HCT116 (cell line): ENCODE measurements at regions not wholly inside any gene's neighbourhood (a gene's known extent, or its start where the extent isn't known, plus 50 kb on each side); places are given as distances from the start of the nearest gene placed in this dataset.

Experiments
- ATAC-seq: fragments of 200-7000 bp; cut with Tn5 transposase; 2 replicates; pipeline ENCODE4 v1.9.1; 2020; ENCODE audit warnings: mild to moderate bottlenecking, moderate library complexity
- BruUV-seq: library from RNA; stranded (reverse); fragments of 400-500 nt; replicated peaks from 2 replicates; lab custom pipeline; 2021; lab: Mats Ljungman, UMichigan
- CTCF ChIA-PET: fragments of 300-600 bp; sonication (Branson Sonifier 250); formaldehyde crosslinking; loops from one replicate; lab custom pipeline; 2021; ENCODE audit warnings: antibody characterized with exemption; lab: Charles Lee
- POLR2A ChIA-PET: fragments of 300-600, 350-600 bp; sonication (Branson Sonifier 250); formaldehyde crosslinking; loops from one replicate; lab custom pipeline; 2021; ENCODE audit warnings: antibody characterized with exemption; lab: Charles Lee
- RAD21 ChIA-PET, 2 experiments: fragments of 300-600 bp; sonication (Branson Sonifier 250); formaldehyde crosslinking; loops; one replicate each; lab custom pipeline; 2023; ENCODE audit warnings: low total read pairs in 2 of 2; ENCODE audit not compliant: uncharacterized antibody in 2 of 2, unreplicated experiment in 2 of 2, low non-redundant PET in 1 of 2; lab: Charles Lee
- DNase-seq: peaks from one replicate; pipeline ENCODE4 v3.0.0-alpha.2; 2010; ENCODE audit warnings: low read depth, low spot score
- H2AFZ ChIP-seq: fragments of 200-600 bp; shearing (Covaris generic), sonication (generic); 2 replicates; pipeline ENCODE4 v1.6.1; 2017; ENCODE audit warnings: low read depth, mixed run types, mixed read lengths, antibody characterized with exemption, low read length; ENCODE audit not compliant: poor library complexity, severe bottlenecking
- H3K27ac ChIP-seq: 2 replicates; pipeline ENCODE4 v1.5.1; 2012; ENCODE audit warnings: low read depth, low read length
- H3K27me3 ChIP-seq: fragments of 200-600 bp; sonication (generic); 2 replicates; pipeline ENCODE4 v1.6.1; 2016; ENCODE audit warnings: mixed run types, low read length, mixed read lengths; ENCODE audit not compliant: insufficient read depth
- H3K36me3 ChIP-seq, 2 experiments: fragments of 200-500 bp in 1 of 2; fragments of 200-600 bp in 1 of 2; sonication (Bioruptor generic) in 1 of 2; sonication (generic) in 1 of 2; 2 replicates each; pipeline versions ENCODE4 v1.5.1 to v1.6.1; 2014 to 2016; ENCODE audit warnings: low read length in 2 of 2, inconsistent platforms in 1 of 2, mixed read lengths in 1 of 2, mixed run types in 1 of 2; ENCODE audit not compliant: insufficient read depth in 2 of 2, control insufficient read depth in 1 of 2
- H3K4me1 ChIP-seq, 2 experiments: fragments of 200-600 bp in 1 of 2; sonication (generic) in 1 of 2; 2 replicates each; pipeline versions ENCODE4 v1.5.1 to v1.6.1; 2012 to 2017; ENCODE audit warnings: low read length in 2 of 2, inconsistent platforms in 1 of 2, mild to moderate bottlenecking in 1 of 2, mixed read lengths in 1 of 2, mixed run types in 1 of 2, moderate library complexity in 1 of 2; ENCODE audit not compliant: insufficient read depth in 2 of 2, control insufficient read depth in 1 of 2
- H3K4me2 ChIP-seq: fragments of 200-600 bp; sonication (generic); 2 replicates; pipeline ENCODE4 v1.6.1; 2017; ENCODE audit warnings: mixed run types, low read length, mixed read lengths
- H3K4me3 ChIP-seq, 2 experiments: fragments of 200-600 bp in 1 of 2; sonication (generic) in 1 of 2; replicated peaks in 1 of 2; 2 replicates each; pipeline ENCODE4 v1.5.1; 2011 to 2016; ENCODE audit warnings: low read length in 2 of 2, control low read depth in 1 of 2, low read depth in 1 of 2, mild to moderate bottlenecking in 1 of 2, mixed read lengths in 1 of 2, mixed run types in 1 of 2
- H3K79me2 ChIP-seq: fragments of 200-600 bp; sonication (generic); 2 replicates; pipeline ENCODE4 v1.6.1; 2017; ENCODE audit warnings: mild to moderate bottlenecking, mixed run types, low read length, moderate library complexity, mixed read lengths; ENCODE audit not compliant: insufficient read depth
- H3K9ac ChIP-seq: fragments of 200-600 bp; sonication (generic); 2 replicates; pipeline ENCODE4 v1.6.1; 2016; ENCODE audit warnings: low read length, mixed read lengths
- H3K9me2 ChIP-seq: fragments of 200-600 bp; sonication (generic), shearing (Covaris generic); 2 replicates; pipeline ENCODE4 v1.6.1; 2017; ENCODE audit warnings: mixed run types, mild to moderate bottlenecking, moderate library complexity; ENCODE audit not compliant: insufficient read depth
- H3K9me3 ChIP-seq, 2 experiments: fragments of 200-500 bp in 1 of 2; fragments of 200-600 bp in 1 of 2; sonication (Bioruptor generic) in 1 of 2; sonication (generic) in 1 of 2; 2 replicates each; pipeline ENCODE4 v1.6.1; 2014 to 2017; ENCODE audit warnings: low read length in 2 of 2, mixed read lengths in 2 of 2, inconsistent platforms in 1 of 2, low read depth in 1 of 2, mild to moderate bottlenecking in 1 of 2, mixed run types in 1 of 2, moderate library complexity in 1 of 2; ENCODE audit not compliant: control insufficient read depth in 1 of 2, insufficient read depth in 1 of 2
- H4K20me1 ChIP-seq: fragments of 200-600 bp; sonication (generic), shearing (Covaris generic); 2 replicates; pipeline ENCODE4 v1.6.1; 2017; ENCODE audit warnings: mixed run types, mild to moderate bottlenecking, moderate library complexity; ENCODE audit not compliant: insufficient read depth
- CEBPB ChIP-seq: IDR thresholded peaks from 2 replicates; pipeline ENCODE4 v1.6.1; 2012; ENCODE audit warnings: low read depth
- ELF1 ChIP-seq: IDR thresholded peaks from 2 replicates; pipeline ENCODE4 v1.6.1; 2012; ENCODE audit warnings: low read depth, borderline replicate concordance
- EZH2phosphoT487 ChIP-seq: fragments of 200-600 bp; IDR thresholded peaks from 2 replicates; pipeline ENCODE4 v1.6.1; 2018; ENCODE audit warnings: antibody characterized with exemption, borderline replicate concordance
- FOSL1 ChIP-seq: IDR thresholded peaks from 2 replicates; pipeline ENCODE4 v1.6.1; 2012; ENCODE audit warnings: low read depth
- POLR2A ChIP-seq: IDR thresholded peaks from 2 replicates; pipeline ENCODE4 v1.7.0; 2011; ENCODE audit warnings: borderline replicate concordance; ENCODE audit not compliant: insufficient read depth, insufficient read length; ENCODE audit errors: extremely low read depth
- POLR2AphosphoS5 ChIP-seq: IDR thresholded peaks from 2 replicates; pipeline ENCODE4 v1.6.1; 2011; ENCODE audit warnings: mild to moderate bottlenecking, low read depth, low read length, moderate library complexity
- TCF7L2 ChIP-seq: IDR thresholded peaks from 2 replicates; pipeline ENCODE4 v1.7.0; 2011; ENCODE audit warnings: borderline replicate concordance, inconsistent platforms; ENCODE audit not compliant: insufficient read depth, insufficient read length; ENCODE audit errors: extremely low read depth
- YY1 ChIP-seq: IDR thresholded peaks from 2 replicates; pipeline ENCODE4 v1.6.1; 2011; ENCODE audit warnings: low read length, low read depth, moderate library complexity, mild to moderate bottlenecking; ENCODE audit not compliant: insufficient replicate concordance; ENCODE audit errors: extremely low read depth
- ZFX ChIP-seq: fragments of 450-650 bp; IDR thresholded peaks from 2 replicates; pipeline ENCODE4 v1.6.1; 2017
- ZNF274 ChIP-seq: fragments of 200-500 bp; sonication (Bioruptor generic); IDR thresholded peaks from 2 replicates; pipeline ENCODE4 v1.6.1; 2014; ENCODE audit warnings: mild to moderate bottlenecking, low read depth, low read length, inconsistent platforms
- intact Hi-C: fragments of 100-400 bp; cut with micrococcal nuclease; formaldehyde crosslinking; loops from 2 replicates; pipeline ENCODE4 v1.10.0; 2022
- TF ChIP-seq, protein P1 (sequence below): IDR thresholded peaks from 2 replicates; pipeline ENCODE4 v1.6.1; 2012; ENCODE audit warnings: low read depth
- TF ChIP-seq, protein P2 (sequence below), 3 experiments: fragments of 200-600 bp in 1 of 3; sonication (generic) in 1 of 3; IDR thresholded peaks in 2 of 3; conservative IDR thresholded peaks in 1 of 3; 2 replicates each; pipeline ENCODE4 v1.5.1; 2012 to 2017; ENCODE audit warnings: low read depth in 2 of 3, low read length in 2 of 3, antibody characterized with exemption in 1 of 3, borderline replicate concordance in 1 of 3, control low read depth in 1 of 3, mild to moderate bottlenecking in 1 of 3, mixed read lengths in 1 of 3, mixed run types in 1 of 3, moderate library complexity in 1 of 3; ENCODE audit not compliant: insufficient read depth in 1 of 3
- TF ChIP-seq, protein P3 (sequence below): IDR thresholded peaks from 2 replicates; pipeline ENCODE4 v1.6.1; 2011; ENCODE audit warnings: mild to moderate bottlenecking, low read length, moderate library complexity; ENCODE audit not compliant: insufficient replicate concordance; ENCODE audit errors: extremely low read depth
- TF ChIP-seq, protein P4 (sequence below): IDR thresholded peaks from 2 replicates; pipeline ENCODE4 v1.6.1; 2012
- TF ChIP-seq, protein P5 (sequence below): IDR thresholded peaks from 2 replicates; pipeline ENCODE4 v1.6.1; 2012

DNA sequence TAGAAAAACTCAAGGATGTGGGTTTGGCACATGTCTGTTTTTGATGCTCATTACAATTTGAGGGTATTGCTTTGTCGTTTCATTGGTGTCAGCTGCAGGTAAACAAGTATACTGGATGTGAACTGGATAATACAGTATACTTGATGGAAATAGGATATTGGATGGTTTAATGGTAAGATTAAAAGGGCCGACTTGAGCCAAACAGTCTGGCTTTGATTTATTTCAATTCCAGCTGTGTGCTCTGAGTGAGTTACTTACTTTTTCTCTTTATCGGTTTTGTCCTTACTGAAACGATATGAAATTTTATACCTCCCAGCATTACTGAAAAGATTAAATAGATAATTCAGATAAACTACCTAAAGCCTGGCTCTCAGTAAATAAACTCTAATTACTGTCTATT is 227.6 kb downstream of the ASXL3 start:
- Histone ChIP-seq H3K27ac (no peak overlapping the region), H3K4me2 (no peak overlapping the region), H3K27me3 (no peaks in the 10 kb centered on the region), H3K4me1 (no peaks in the 10 kb centered on the region), H3K9ac (no peak overlapping the region), H3K9me2 (no peaks in the 10 kb centered on the region), H2AFZ (no peak overlapping the region), H3K36me3 (no peaks in the 10 kb centered on the region), H3K9me3 (peaks cover 3 to 9% of the 10 kb centered on the region in 2 experiments; a peak in 2 of 4 replicates), H3K4me3 (no peak overlapping the region), H4K20me1 (no peaks in the 10 kb centered on the region), H3K79me2 (no peaks in the 10 kb centered on the region)
- RAD21 ChIA-PET: no interaction called here
- intact Hi-C loops: no loop called here
- DNase-seq (no peak), ATAC-seq (no peak)
- BruUV-seq: no TSS peak
- POLR2A ChIA-PET: no interaction called here
- CTCF ChIA-PET: no interaction called here
- TF ChIP-seq FOSL1: no peak
- no peak for TF ChIP-seq ELF1
- no peak for TF ChIP-seq CEBPB
- TF ChIP-seq, protein P1, sequence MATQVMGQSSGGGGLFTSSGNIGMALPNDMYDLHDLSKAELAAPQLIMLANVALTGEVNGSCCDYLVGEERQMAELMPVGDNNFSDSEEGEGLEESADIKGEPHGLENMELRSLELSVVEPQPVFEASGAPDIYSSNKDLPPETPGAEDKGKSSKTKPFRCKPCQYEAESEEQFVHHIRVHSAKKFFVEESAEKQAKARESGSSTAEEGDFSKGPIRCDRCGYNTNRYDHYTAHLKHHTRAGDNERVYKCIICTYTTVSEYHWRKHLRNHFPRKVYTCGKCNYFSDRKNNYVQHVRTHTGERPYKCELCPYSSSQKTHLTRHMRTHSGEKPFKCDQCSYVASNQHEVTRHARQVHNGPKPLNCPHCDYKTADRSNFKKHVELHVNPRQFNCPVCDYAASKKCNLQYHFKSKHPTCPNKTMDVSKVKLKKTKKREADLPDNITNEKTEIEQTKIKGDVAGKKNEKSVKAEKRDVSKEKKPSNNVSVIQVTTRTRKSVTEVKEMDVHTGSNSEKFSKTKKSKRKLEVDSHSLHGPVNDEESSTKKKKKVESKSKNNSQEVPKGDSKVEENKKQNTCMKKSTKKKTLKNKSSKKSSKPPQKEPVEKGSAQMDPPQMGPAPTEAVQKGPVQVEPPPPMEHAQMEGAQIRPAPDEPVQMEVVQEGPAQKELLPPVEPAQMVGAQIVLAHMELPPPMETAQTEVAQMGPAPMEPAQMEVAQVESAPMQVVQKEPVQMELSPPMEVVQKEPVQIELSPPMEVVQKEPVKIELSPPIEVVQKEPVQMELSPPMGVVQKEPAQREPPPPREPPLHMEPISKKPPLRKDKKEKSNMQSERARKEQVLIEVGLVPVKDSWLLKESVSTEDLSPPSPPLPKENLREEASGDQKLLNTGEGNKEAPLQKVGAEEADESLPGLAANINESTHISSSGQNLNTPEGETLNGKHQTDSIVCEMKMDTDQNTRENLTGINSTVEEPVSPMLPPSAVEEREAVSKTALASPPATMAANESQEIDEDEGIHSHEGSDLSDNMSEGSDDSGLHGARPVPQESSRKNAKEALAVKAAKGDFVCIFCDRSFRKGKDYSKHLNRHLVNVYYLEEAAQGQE: no peak
- TF ChIP-seq, protein P2, sequence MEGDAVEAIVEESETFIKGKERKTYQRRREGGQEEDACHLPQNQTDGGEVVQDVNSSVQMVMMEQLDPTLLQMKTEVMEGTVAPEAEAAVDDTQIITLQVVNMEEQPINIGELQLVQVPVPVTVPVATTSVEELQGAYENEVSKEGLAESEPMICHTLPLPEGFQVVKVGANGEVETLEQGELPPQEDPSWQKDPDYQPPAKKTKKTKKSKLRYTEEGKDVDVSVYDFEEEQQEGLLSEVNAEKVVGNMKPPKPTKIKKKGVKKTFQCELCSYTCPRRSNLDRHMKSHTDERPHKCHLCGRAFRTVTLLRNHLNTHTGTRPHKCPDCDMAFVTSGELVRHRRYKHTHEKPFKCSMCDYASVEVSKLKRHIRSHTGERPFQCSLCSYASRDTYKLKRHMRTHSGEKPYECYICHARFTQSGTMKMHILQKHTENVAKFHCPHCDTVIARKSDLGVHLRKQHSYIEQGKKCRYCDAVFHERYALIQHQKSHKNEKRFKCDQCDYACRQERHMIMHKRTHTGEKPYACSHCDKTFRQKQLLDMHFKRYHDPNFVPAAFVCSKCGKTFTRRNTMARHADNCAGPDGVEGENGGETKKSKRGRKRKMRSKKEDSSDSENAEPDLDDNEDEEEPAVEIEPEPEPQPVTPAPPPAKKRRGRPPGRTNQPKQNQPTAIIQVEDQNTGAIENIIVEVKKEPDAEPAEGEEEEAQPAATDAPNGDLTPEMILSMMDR (IDR thresholded peaks at IDR 0.05 in 2 of 3, conservative IDR thresholded peaks at IDR 0.05 in 1 of 3; ENCODE audit: borderline replicate concordance in 1 of 3, insufficient read depth in 1 of 3, low read depth in 2 of 3, low read length in 2 of 3): no peak
- TF ChIP-seq POLR2A: no peak
- TF ChIP-seq EZH2phosphoT487: no peak
- TF ChIP-seq, protein P3, sequence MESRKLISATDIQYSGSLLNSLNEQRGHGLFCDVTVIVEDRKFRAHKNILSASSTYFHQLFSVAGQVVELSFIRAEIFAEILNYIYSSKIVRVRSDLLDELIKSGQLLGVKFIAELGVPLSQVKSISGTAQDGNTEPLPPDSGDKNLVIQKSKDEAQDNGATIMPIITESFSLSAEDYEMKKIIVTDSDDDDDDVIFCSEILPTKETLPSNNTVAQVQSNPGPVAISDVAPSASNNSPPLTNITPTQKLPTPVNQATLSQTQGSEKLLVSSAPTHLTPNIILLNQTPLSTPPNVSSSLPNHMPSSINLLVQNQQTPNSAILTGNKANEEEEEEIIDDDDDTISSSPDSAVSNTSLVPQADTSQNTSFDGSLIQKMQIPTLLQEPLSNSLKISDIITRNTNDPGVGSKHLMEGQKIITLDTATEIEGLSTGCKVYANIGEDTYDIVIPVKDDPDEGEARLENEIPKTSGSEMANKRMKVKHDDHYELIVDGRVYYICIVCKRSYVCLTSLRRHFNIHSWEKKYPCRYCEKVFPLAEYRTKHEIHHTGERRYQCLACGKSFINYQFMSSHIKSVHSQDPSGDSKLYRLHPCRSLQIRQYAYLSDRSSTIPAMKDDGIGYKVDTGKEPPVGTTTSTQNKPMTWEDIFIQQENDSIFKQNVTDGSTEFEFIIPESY: no peak
- TF ChIP-seq, protein P4, sequence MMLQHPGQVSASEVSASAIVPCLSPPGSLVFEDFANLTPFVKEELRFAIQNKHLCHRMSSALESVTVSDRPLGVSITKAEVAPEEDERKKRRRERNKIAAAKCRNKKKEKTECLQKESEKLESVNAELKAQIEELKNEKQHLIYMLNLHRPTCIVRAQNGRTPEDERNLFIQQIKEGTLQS: no peak
- TF ChIP-seq TCF7L2: no peak
- no peak for TF ChIP-seq ZFX
- no peak for TF ChIP-seq YY1
- no peak for TF ChIP-seq ZNF274
- TF ChIP-seq, protein P5, sequence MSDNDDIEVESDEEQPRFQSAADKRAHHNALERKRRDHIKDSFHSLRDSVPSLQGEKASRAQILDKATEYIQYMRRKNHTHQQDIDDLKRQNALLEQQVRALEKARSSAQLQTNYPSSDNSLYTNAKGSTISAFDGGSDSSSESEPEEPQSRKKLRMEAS: no peak
- no peak for TF ChIP-seq POLR2AphosphoS5
